ENCODE measurements at regions not wholly inside any gene's neighbourhood (a gene's known extent, or its start where the extent isn't known, plus 50 kb on each side); places are given as distances from the start of the nearest gene placed in this dataset.

- TF ChIP-seq CTCF (IDR thresholded peaks at IDR 0.05; ENCODE audit: insufficient read depth, low read length, poor library complexity, severe bottlenecking) (no peak), EZH2phosphoT487 (conservative IDR thresholded peaks at IDR 0.05; ENCODE audit: low read length) (no peak)
Measured at GRCh38 chr17:77600346-77600745, 358.2 kb upstream of the TNRC6C start.
